K562 (cell line): ENCODE measurements at regions not wholly inside any gene's neighbourhood (a gene's known extent, or its start where the extent isn't known, plus 50 kb on each side); places are given as distances from the start of the nearest gene placed in this dataset.

Experiments used
- ATAC-seq: fragments of 200-7000 bp; cut with Tn5 transposase; 3 replicates; pipeline ENCODE4 v1.9.1; 2020; ENCODE audit warnings: moderate library complexity
- BruUV-seq: library from RNA; stranded (reverse); fragments of 400-500 nt; replicated peaks from 2 replicates; lab custom pipeline; 2021; lab: Mats Ljungman, UMichigan
- CTCF ChIA-PET: fragments of 300-600 bp; formaldehyde crosslinking; extraction: SDS; loops from one replicate; lab custom pipeline; 2021; ENCODE audit warnings: low intra/inter-chr PET ratio; lab: Yijun Ruan, JAX
- POLR2A ChIA-PET: fragments of 300-600, 350-650 bp; sonication (Branson Sonifier 250); formaldehyde crosslinking; extraction: SDS; loops from one replicate; lab custom pipeline; 2021; ENCODE audit warnings: antibody characterized with exemption, inconsistent platforms; lab: Yijun Ruan, JAX
- DNase-seq, 4 experiments: peaks; one replicate each; pipeline versions ENCODE4 v3.0.0 to v3.0.0-alpha.2; 2011 to 2018; ENCODE audit warnings: low spot score in 3 of 4, mixed read lengths in 3 of 4; ENCODE audit errors: extremely low read depth in 1 of 4
- FAIRE-seq: peaks from 2 replicates; lab custom pipeline; 2011; peaks lifted over from hg19 to GRCh38; lab: Jason Lieb, UNC
- H2AFZ ChIP-seq: 2 replicates; pipeline ENCODE4 v1.6.0; 2011; ENCODE audit warnings: low read depth, low read length, control low read depth, inconsistent platforms
- H3K27ac ChIP-seq: fragments of 200-600 bp; 3 replicates; pipeline ENCODE4 v1.8.0; 2011; ENCODE audit warnings: low read depth, mild to moderate bottlenecking, control low read depth, inconsistent platforms, low read length, moderate library complexity, mixed read lengths; ENCODE audit errors: extremely low read depth
- H3K27me3 ChIP-seq, 2 experiments: fragments of 300-600 bp in 1 of 2; 2 replicates in 1 of 2; 3 replicates in 1 of 2; pipeline versions ENCODE4 v1.6.0 to v1.8.0; 2011; ENCODE audit warnings: inconsistent platforms in 2 of 2, low read length in 2 of 2, mild to moderate bottlenecking in 1 of 2, mixed read lengths in 1 of 2, moderate library complexity in 1 of 2; ENCODE audit not compliant: control insufficient read depth in 2 of 2, insufficient read depth in 2 of 2
- H3K36me3 ChIP-seq: fragments of 300-600 bp; 3 replicates; pipeline ENCODE4 v1.8.0; 2011; ENCODE audit warnings: mild to moderate bottlenecking, low read length, inconsistent platforms; ENCODE audit not compliant: control insufficient read depth, insufficient read depth
- H3K4me1 ChIP-seq, 2 experiments: fragments of 200-600 bp in 1 of 2; replicated peaks in 1 of 2; 2 replicates in 1 of 2; 3 replicates in 1 of 2; pipeline versions ENCODE4 v1.5.1 to v1.8.0; 2011; ENCODE audit warnings: inconsistent platforms in 2 of 2, low read length in 2 of 2, mild to moderate bottlenecking in 1 of 2, mixed read lengths in 1 of 2, moderate library complexity in 1 of 2; ENCODE audit not compliant: control insufficient read depth in 2 of 2, insufficient read depth in 2 of 2
- H3K4me2 ChIP-seq: 2 replicates; pipeline ENCODE4 v1.6.1; 2011; ENCODE audit warnings: low read length, control low read depth, inconsistent platforms, mixed read lengths; ENCODE audit not compliant: insufficient read depth
- H3K4me3 ChIP-seq: fragments of 200-600 bp; sonication (generic), shearing (Covaris generic); 2 replicates; pipeline ENCODE4 v1.5.1; 2016; ENCODE audit warnings: control low read depth, inconsistent platforms
- H3K79me2 ChIP-seq: fragments of 200-600 bp; 3 replicates; pipeline ENCODE4 v1.8.0; 2011; ENCODE audit warnings: low read length, inconsistent platforms; ENCODE audit not compliant: control insufficient read depth, insufficient read depth
- H3K9ac ChIP-seq, 2 experiments: 2 replicates each; pipeline versions ENCODE4 v1.6.0 to v1.6.1; 2011; ENCODE audit warnings: low read depth in 2 of 2, low read length in 2 of 2, control low read depth in 1 of 2, inconsistent platforms in 1 of 2, mild to moderate bottlenecking in 1 of 2, mixed read lengths in 1 of 2; ENCODE audit not compliant: insufficient read depth in 1 of 2
- H3K9me1 ChIP-seq: one replicate; pipeline ENCODE4 v1.6.0; 2011; ENCODE audit warnings: inconsistent platforms, mild to moderate bottlenecking, low read length, moderate library complexity; ENCODE audit not compliant: control insufficient read depth, insufficient read depth
- H3K9me3 ChIP-seq: replicated peaks from 2 replicates; pipeline ENCODE4 v1.5.1; 2011; ENCODE audit warnings: low read depth, low read length, inconsistent platforms; ENCODE audit not compliant: control insufficient read depth, insufficient read depth
- H4K20me1 ChIP-seq: replicated peaks from 2 replicates; pipeline ENCODE4 v1.6.1; 2011; ENCODE audit warnings: low read length, inconsistent platforms, mixed read lengths; ENCODE audit not compliant: control insufficient read depth, insufficient read depth
- CBFA2T2 ChIP-seq: fragments of 450-650 bp; conservative IDR thresholded peaks from 2 replicates; pipeline ENCODE4 v1.6.1; 2017; ENCODE audit warnings: mild to moderate bottlenecking
- GATAD2A ChIP-seq: fragments of 450-650 bp; IDR thresholded peaks from 2 replicates; pipeline ENCODE4 v1.6.1; 2017
- IRF9 ChIP-seq: fragments of 450-650 bp; IDR thresholded peaks from 2 replicates; pipeline ENCODE4 v1.6.1; 2016; ENCODE audit warnings: missing biosample characterization, missing genetic modification characterization
- NR1H2 ChIP-seq: sonication (generic); formaldehyde crosslinking; IDR thresholded peaks from 2 replicates; pipeline ENCODE4 v1.4.0; 2020; ENCODE audit warnings: mild to moderate bottlenecking, missing genetic modification reagents
- WHSC1 ChIP-seq: IDR thresholded peaks from one replicate; pipeline ENCODE4 v1.6.1; 2012; ENCODE audit warnings: low read length, control low read depth, inconsistent platforms
- ZBTB34 ChIP-seq: fragments of 250-450 bp; sonication (Bioruptor Pico); IDR thresholded peaks from 2 replicates; pipeline ENCODE4 v1.8.0; 2021; ENCODE audit warnings: mild to moderate bottlenecking, moderate library complexity
- ZBTB40 ChIP-seq, 2 experiments: fragments of 450-650 bp in 1 of 2; sonication (generic) in 1 of 2; formaldehyde crosslinking in 1 of 2; IDR thresholded peaks; 2 replicates each; pipeline versions ENCODE4 v1.7.1 to v1.9.0; 2016 to 2022; ENCODE audit warnings: inconsistent platforms in 1 of 2, mild to moderate bottlenecking in 1 of 2, missing genetic modification reagents in 1 of 2
- ZNF121 ChIP-seq: sonication (generic); formaldehyde crosslinking; conservative IDR thresholded peaks from 2 replicates; pipeline ENCODE4 v1.8.0; 2022; ENCODE audit warnings: missing genetic modification reagents
- ZNF23 ChIP-seq: fragments of 250-450 bp; sonication (Bioruptor Pico); IDR thresholded peaks from 2 replicates; pipeline ENCODE4 v1.4.0; 2020; ENCODE audit warnings: mild to moderate bottlenecking
- WGBS: fragments of 100-300 bp; shearing (Covaris generic); methylation state at CpG from one replicate; pipeline ENCODE4 v1.1.6; 2016; ENCODE audit warnings: low coverage, mixed read lengths; ENCODE audit not compliant: insufficient coverage; ENCODE audit errors: missing lambda C conversion rate; 5-methylcytosine and 5-hydroxymethylcytosine counted together
- in situ Hi-C: fragments of 300-500 bp; cut with MboI; formaldehyde crosslinking; loops from 4 replicates; pipeline ENCODE4 v1.15.0; 2018; ENCODE audit warnings: inconsistent platforms, mixed read lengths
- intact Hi-C: fragments of 100-400 bp; cut with micrococcal nuclease; formaldehyde crosslinking; loops from 2 replicates; pipeline ENCODE4 v1.14.2; 2022
- TF ChIP-seq, protein P1 (sequence below): fragments of 450-650 bp; IDR thresholded peaks from 2 replicates; pipeline ENCODE4 v1.6.1; 2016; ENCODE audit warnings: borderline replicate concordance

- Histone ChIP-seq H4K20me1 (peaks cover 3% of the 10 kb centered on the region; the same call in 1 of the 2 replicates), H3K4me3 (no peak overlapping the region), H3K9me3 (no peaks in the 10 kb centered on the region), H3K4me1 (peaks cover 0 to 3% of the 10 kb centered on the region in 2 experiments; a peak in 1 of 5 replicates), H3K9ac (no peak overlapping the region), H3K79me2 (no peaks in the 10 kb centered on the region), H3K27ac (no peak overlapping the region), H3K4me2 (no peak overlapping the region), H2AFZ (no peak overlapping the region), H3K9me1 (no peaks in the 10 kb centered on the region), H3K36me3 (no peaks in the 10 kb centered on the region), H3K27me3 (peaks cover 0 to 9% of the 10 kb centered on the region in 2 experiments; a peak in 3 of 5 replicates)
- no TSS peak for BruUV-seq
- ChIA-PET CTCF (no interaction called here), POLR2A (interaction anchor here (0.5 kb wide), 1 partner anchor 769 kb away, joined by 6 read pairs; no protein-coding TSS in a partner anchor)
- WGBS, result 0% methylated on average over 7 of the region's 9 CpGs
- DNase-seq (no peak), ATAC-seq (no peak), FAIRE-seq (no peak)
- in situ Hi-C loops (no loop called here), intact Hi-C loops (no loop called here)
- TF ChIP-seq NR1H2 (CRISPR knock-in tag) (no peak), CBFA2T2 (no peak), ZBTB40 (IDR thresholded peaks at IDR 0.05) (no peak), ZBTB40 (CRISPR knock-in tag; IDR thresholded peaks at IDR 0.05) (no peak), ZBTB34 (no peak), WHSC1 (no peak), ZNF23 (CRISPR knock-in tag) (no peak), IRF9 (tag) (no peak), GATAD2A (no peak), ZNF121 (CRISPR knock-in tag) (no peak)
- TF ChIP-seq, protein P1, sequence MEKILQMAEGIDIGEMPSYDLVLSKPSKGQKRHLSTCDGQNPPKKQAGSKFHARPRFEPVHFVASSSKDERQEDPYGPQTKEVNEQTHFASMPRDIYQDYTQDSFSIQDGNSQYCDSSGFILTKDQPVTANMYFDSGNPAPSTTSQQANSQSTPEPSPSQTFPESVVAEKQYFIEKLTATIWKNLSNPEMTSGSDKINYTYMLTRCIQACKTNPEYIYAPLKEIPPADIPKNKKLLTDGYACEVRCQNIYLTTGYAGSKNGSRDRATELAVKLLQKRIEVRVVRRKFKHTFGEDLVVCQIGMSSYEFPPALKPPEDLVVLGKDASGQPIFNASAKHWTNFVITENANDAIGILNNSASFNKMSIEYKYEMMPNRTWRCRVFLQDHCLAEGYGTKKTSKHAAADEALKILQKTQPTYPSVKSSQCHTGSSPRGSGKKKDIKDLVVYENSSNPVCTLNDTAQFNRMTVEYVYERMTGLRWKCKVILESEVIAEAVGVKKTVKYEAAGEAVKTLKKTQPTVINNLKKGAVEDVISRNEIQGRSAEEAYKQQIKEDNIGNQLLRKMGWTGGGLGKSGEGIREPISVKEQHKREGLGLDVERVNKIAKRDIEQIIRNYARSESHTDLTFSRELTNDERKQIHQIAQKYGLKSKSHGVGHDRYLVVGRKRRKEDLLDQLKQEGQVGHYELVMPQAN, result no peak
Measured at GRCh38 chr19:30719999-30720345, 347.8 kb downstream of the ZNF536 start.
